ENCODE measurements at regions not wholly inside any gene's neighbourhood (a gene's known extent, or its start where the extent isn't known, plus 50 kb on each side); places are given as distances from the start of the nearest gene placed in this dataset.

DNA sequence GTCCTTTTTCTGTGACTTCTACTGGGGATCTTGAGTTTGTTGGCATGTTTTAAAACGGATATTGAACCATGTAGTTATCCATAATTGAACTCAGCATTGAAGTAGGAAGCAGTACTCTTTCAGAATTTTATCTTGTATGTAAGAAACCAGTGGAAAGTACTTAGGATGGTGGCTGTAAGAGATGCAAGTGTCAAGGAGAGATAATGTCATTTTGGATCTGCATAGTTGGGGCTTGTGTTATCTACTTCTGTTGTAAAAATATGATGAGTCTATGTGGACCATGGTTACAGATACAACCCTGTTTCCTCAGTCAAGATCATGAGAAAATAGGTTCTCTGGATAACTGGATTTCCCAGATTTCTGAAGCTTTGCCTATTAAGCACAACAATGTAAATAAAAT is 113.7 kb downstream of the NAB1 start:
- H3K27ac ChIP-seq (ENCODE audit: low read length in 2 of 2) = no peak overlapping the region
- Mint-ChIP-seq H3K9me3 (ENCODE audit: insufficient read depth) (no peaks in the 10 kb centered on the region), H3K4me3 (no peak overlapping the region), H3K4me1 (no peaks in the 10 kb centered on the region), H3K27ac (no peak overlapping the region), H3K27me3 (peaks cover 11% of the 10 kb centered on the region)
- no peak overlapping the region for H2AFZ ChIP-seq (ENCODE audit: insufficient read depth, low read depth, low read length, poor library complexity, severe bottlenecking)
- H3K4me1 ChIP-seq (ENCODE audit: control insufficient read depth in 2 of 2, insufficient read depth in 2 of 2, low read length in 2 of 2) = no peaks in the 10 kb centered on the region
- CTCF ChIA-PET = no interaction called here
- DNase-seq (no peak), ATAC-seq (ENCODE audit: low read depth) (no peak)
- no peak overlapping the region for H3K9ac ChIP-seq (ENCODE audit: low read length)
- no peaks in the 10 kb centered on the region for H4K20me1 ChIP-seq (ENCODE audit: control insufficient read depth, insufficient read depth, low read length, poor library complexity, severe bottlenecking)
- intact Hi-C loops (cut with micrococcal nuclease) = no loop called here
- TF ChIP-seq, protein P1, sequence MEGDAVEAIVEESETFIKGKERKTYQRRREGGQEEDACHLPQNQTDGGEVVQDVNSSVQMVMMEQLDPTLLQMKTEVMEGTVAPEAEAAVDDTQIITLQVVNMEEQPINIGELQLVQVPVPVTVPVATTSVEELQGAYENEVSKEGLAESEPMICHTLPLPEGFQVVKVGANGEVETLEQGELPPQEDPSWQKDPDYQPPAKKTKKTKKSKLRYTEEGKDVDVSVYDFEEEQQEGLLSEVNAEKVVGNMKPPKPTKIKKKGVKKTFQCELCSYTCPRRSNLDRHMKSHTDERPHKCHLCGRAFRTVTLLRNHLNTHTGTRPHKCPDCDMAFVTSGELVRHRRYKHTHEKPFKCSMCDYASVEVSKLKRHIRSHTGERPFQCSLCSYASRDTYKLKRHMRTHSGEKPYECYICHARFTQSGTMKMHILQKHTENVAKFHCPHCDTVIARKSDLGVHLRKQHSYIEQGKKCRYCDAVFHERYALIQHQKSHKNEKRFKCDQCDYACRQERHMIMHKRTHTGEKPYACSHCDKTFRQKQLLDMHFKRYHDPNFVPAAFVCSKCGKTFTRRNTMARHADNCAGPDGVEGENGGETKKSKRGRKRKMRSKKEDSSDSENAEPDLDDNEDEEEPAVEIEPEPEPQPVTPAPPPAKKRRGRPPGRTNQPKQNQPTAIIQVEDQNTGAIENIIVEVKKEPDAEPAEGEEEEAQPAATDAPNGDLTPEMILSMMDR (IDR thresholded peaks at IDR 0.05) = no peak
- no peak for TF ChIP-seq EZH2 (IDR thresholded peaks at IDR 0.05; ENCODE audit: borderline replicate concordance, insufficient read depth, low read depth, low read length, poor library complexity, severe bottlenecking)
- H3K36me3 ChIP-seq (replicated peaks in 1 of 2; ENCODE audit: control extremely low read depth in 1 of 2, control insufficient read depth in 1 of 2, extremely low read depth in 1 of 2, insufficient read depth in 2 of 2, low read length in 1 of 2) = no peaks in the 10 kb centered on the region
- H3K79me2 ChIP-seq (ENCODE audit: control insufficient read depth, insufficient read depth, low read length) = no peaks in the 10 kb centered on the region
- WGBS (ENCODE audit: insufficient coverage) = no CpG with 5 or more reads among the region's 1 CpG
- POLR2A ChIA-PET = no interaction called here
- no peaks in the 10 kb centered on the region for H3K27me3 ChIP-seq (replicated peaks in 1 of 4; ENCODE audit: control extremely low read depth in 1 of 4, control insufficient read depth in 3 of 4, insufficient read depth in 4 of 4, low read length in 3 of 4)
- no peak overlapping the region for H3K4me3 ChIP-seq (ENCODE audit: control extremely low read depth in 1 of 5, extremely low read depth in 1 of 5, insufficient read depth in 1 of 5, low read depth in 2 of 5, low read length in 4 of 5)
- no peak overlapping the region for H3K4me2 ChIP-seq (replicated peaks; ENCODE audit: low read depth, low read length, poor library complexity, severe bottlenecking)
- H3K9me3 ChIP-seq (ENCODE audit: control extremely low read depth in 1 of 3, control insufficient read depth in 2 of 3, insufficient read depth in 1 of 3, low read length in 2 of 3) = no peaks in the 10 kb centered on the region

DNA sequence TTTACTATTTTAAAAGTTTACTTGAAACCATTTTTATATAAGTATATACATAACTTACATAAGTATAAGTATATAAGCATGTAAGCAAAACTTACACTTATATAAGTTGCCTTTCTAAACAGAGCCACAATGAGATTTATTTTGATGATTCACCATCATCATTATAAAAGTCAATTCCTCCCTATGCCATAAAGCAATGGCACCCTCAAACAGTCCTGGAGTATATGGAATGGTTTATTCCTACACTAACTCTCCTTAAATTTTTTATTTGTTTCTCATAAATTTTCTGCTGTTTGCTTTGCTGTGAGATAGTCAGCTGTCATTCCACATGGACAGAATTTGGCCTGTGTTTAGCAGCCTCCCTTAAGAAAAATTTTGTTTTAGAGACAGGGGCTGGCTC is 114.2 kb downstream of the NAB1 start:
- H3K9ac ChIP-seq (ENCODE audit: low read length) = no peak overlapping the region
- ATAC-seq (ENCODE audit: low read depth) (no peak), DNase-seq (no peak)
- no peak overlapping the region for H3K4me2 ChIP-seq (replicated peaks; ENCODE audit: low read depth, low read length, poor library complexity, severe bottlenecking)
- intact Hi-C loops (cut with micrococcal nuclease) = no loop called here
- no peak overlapping the region for H3K4me3 Mint-ChIP-seq
- ChIA-PET CTCF (no interaction called here), POLR2A (no interaction called here)
- H3K4me3 ChIP-seq (ENCODE audit: control extremely low read depth in 1 of 5, extremely low read depth in 1 of 5, insufficient read depth in 1 of 5, low read depth in 2 of 5, low read length in 4 of 5) = no peak overlapping the region
- H3K36me3 ChIP-seq (replicated peaks in 1 of 2; ENCODE audit: control extremely low read depth in 1 of 2, control insufficient read depth in 1 of 2, extremely low read depth in 1 of 2, insufficient read depth in 2 of 2, low read length in 1 of 2) = no peaks in the 10 kb centered on the region
- no peaks in the 10 kb centered on the region for H4K20me1 ChIP-seq (ENCODE audit: control insufficient read depth, insufficient read depth, low read length, poor library complexity, severe bottlenecking)
- peaks cover 11% of the 10 kb centered on the region for H3K27me3 Mint-ChIP-seq
- H3K4me1 ChIP-seq (ENCODE audit: control insufficient read depth in 2 of 2, insufficient read depth in 2 of 2, low read length in 2 of 2) = no peaks in the 10 kb centered on the region
- H3K9me3 Mint-ChIP-seq (ENCODE audit: insufficient read depth) = no peaks in the 10 kb centered on the region
- H3K4me1 Mint-ChIP-seq = no peaks in the 10 kb centered on the region
- no peaks in the 10 kb centered on the region for H3K9me3 ChIP-seq (ENCODE audit: control extremely low read depth in 1 of 3, control insufficient read depth in 2 of 3, insufficient read depth in 1 of 3, low read length in 2 of 3)
- no peaks in the 10 kb centered on the region for H3K27me3 ChIP-seq (replicated peaks in 1 of 4; ENCODE audit: control extremely low read depth in 1 of 4, control insufficient read depth in 3 of 4, insufficient read depth in 4 of 4, low read length in 3 of 4)
- no peak overlapping the region for H3K27ac ChIP-seq (ENCODE audit: low read length in 2 of 2)
- TF ChIP-seq EZH2 (IDR thresholded peaks at IDR 0.05; ENCODE audit: borderline replicate concordance, insufficient read depth, low read depth, low read length, poor library complexity, severe bottlenecking) = no peak
- TF ChIP-seq, protein P1 (IDR thresholded peaks at IDR 0.05) = no peak
- no peaks in the 10 kb centered on the region for H3K79me2 ChIP-seq (ENCODE audit: control insufficient read depth, insufficient read depth, low read length)
- no peak overlapping the region for H2AFZ ChIP-seq (ENCODE audit: insufficient read depth, low read depth, low read length, poor library complexity, severe bottlenecking)
- no peak overlapping the region for H3K27ac Mint-ChIP-seq

All from B cell (primary cell).